B cell (primary cell): ENCODE measurements at regions not wholly inside any gene's neighbourhood (a gene's known extent, or its start where the extent isn't known, plus 50 kb on each side); places are given as distances from the start of the nearest gene placed in this dataset.

Experiments used
- ATAC-seq: fragments of 200-7000 bp; cut with Tn5 transposase; one replicate; pipeline ENCODE4 v1.10.0; 2021; ENCODE audit warnings: low read depth, mild to moderate bottlenecking, moderate number of reproducible peaks, moderate library complexity
- CTCF ChIA-PET: fragments of 350-600 bp; sonication (Branson Sonifier 250); formaldehyde crosslinking; loops from one replicate; lab custom pipeline; 2021; ENCODE audit warnings: antibody characterized with exemption, inconsistent platforms; lab: Charles Lee
- POLR2A ChIA-PET: fragments of 350-600 bp; sonication (Branson Sonifier 250); formaldehyde crosslinking; loops from one replicate; lab custom pipeline; 2021; ENCODE audit warnings: antibody characterized with exemption; lab: Charles Lee
- DNase-seq: peaks from one replicate; pipeline ENCODE4 v3.0.0; 2013
- H2AFZ ChIP-seq: 2 replicates; pipeline ENCODE4 v1.6.1; 2012; ENCODE audit warnings: mild to moderate bottlenecking, low read depth, low read length; ENCODE audit not compliant: insufficient read depth, poor library complexity, severe bottlenecking
- H3K27ac ChIP-seq, 2 donors: 1 replicate in 1 of 2; 2 replicates in 1 of 2; pipeline ENCODE4 v1.5.1; 2012 to 2013; ENCODE audit warnings: low read length in 2 of 2, mild to moderate bottlenecking in 2 of 2, moderate library complexity in 1 of 2
- H3K27me3 ChIP-seq, 4 experiments: fragments of 200-600 bp in 1 of 4; sonication (generic) in 1 of 4; replicated peaks in 1 of 4; 1 replicate in 2 of 4; 2 replicates in 2 of 4; pipeline versions ENCODE4 v1.6.1 to v1.7.0; 2013 to 2016; ENCODE audit warnings: low read length in 3 of 4, mild to moderate bottlenecking in 2 of 4, mixed read lengths in 1 of 4, moderate library complexity in 1 of 4; ENCODE audit not compliant: insufficient read depth in 4 of 4, control insufficient read depth in 3 of 4; ENCODE audit errors: control extremely low read depth in 1 of 4
- H3K36me3 ChIP-seq, 2 experiments: replicated peaks in 1 of 2; 1 replicate in 1 of 2; 2 replicates in 1 of 2; pipeline versions ENCODE4 v1.6.1 to v1.7.1; 2013; ENCODE audit warnings: low read length in 1 of 2; ENCODE audit not compliant: insufficient read depth in 2 of 2, control insufficient read depth in 1 of 2; ENCODE audit errors: control extremely low read depth in 1 of 2, extremely low read depth in 1 of 2
- H3K4me1 ChIP-seq, 2 donors: fragments of 200-600 bp in 1 of 2; sonication (generic) in 1 of 2; 1 replicate in 1 of 2; 2 replicates in 1 of 2; pipeline versions ENCODE4 v1.5.1 to v1.6.1; 2013 to 2017; ENCODE audit warnings: low read length in 2 of 2; ENCODE audit not compliant: control insufficient read depth in 2 of 2, insufficient read depth in 2 of 2
- H3K4me2 ChIP-seq: replicated peaks from 2 replicates; pipeline ENCODE3; 2012; ENCODE audit warnings: mild to moderate bottlenecking, low read depth, low read length; ENCODE audit not compliant: poor library complexity, severe bottlenecking
- H3K4me3 ChIP-seq, 5 experiments: fragments of 200-600 bp in 1 of 5; sonication (generic) in 1 of 5; 1 replicate in 3 of 5; 2 replicates in 2 of 5; pipeline versions ENCODE4 v1.5.1 to v1.7.0; 2011 to 2016; ENCODE audit warnings: low read length in 4 of 5, mild to moderate bottlenecking in 4 of 5, low read depth in 2 of 5, control low read depth in 1 of 5, moderate library complexity in 1 of 5; ENCODE audit not compliant: insufficient read depth in 1 of 5; ENCODE audit errors: control extremely low read depth in 1 of 5, extremely low read depth in 1 of 5
- H3K79me2 ChIP-seq: fragments of 200-600 bp; sonication (generic); one replicate; pipeline ENCODE4 v1.6.0; 2016; ENCODE audit warnings: low read length; ENCODE audit not compliant: control insufficient read depth, insufficient read depth
- H3K9ac ChIP-seq: fragments of 200-600 bp; sonication (generic); 2 replicates; pipeline ENCODE4 v1.6.1; 2017; ENCODE audit warnings: mild to moderate bottlenecking, low read length, moderate library complexity
- H3K9me3 ChIP-seq, 3 donors: one replicate each; pipeline versions ENCODE4 v1.6.1 to v1.7.1; 2013; ENCODE audit warnings: low read length in 2 of 3; ENCODE audit not compliant: control insufficient read depth in 2 of 3, insufficient read depth in 1 of 3; ENCODE audit errors: control extremely low read depth in 1 of 3
- H4K20me1 ChIP-seq: 2 replicates; pipeline ENCODE4 v1.6.0; 2012; ENCODE audit warnings: mild to moderate bottlenecking, low read length; ENCODE audit not compliant: insufficient read depth, control insufficient read depth, poor library complexity, severe bottlenecking
- H3K27ac Mint-ChIP-seq: one replicate; pipeline ENCODE4 v1.8.0; 2021; ENCODE audit warnings: mixed read lengths
- H3K27me3 Mint-ChIP-seq: one replicate; pipeline ENCODE4 v1.8.0; 2021; ENCODE audit warnings: mixed read lengths
- H3K4me1 Mint-ChIP-seq: one replicate; pipeline ENCODE4 v1.8.0; 2021; ENCODE audit warnings: mixed read lengths
- H3K4me3 Mint-ChIP-seq: one replicate; pipeline ENCODE4 v1.8.0; 2021; ENCODE audit warnings: mixed read lengths
- H3K9me3 Mint-ChIP-seq: one replicate; pipeline ENCODE4 v1.8.0; 2022; ENCODE audit warnings: mixed read lengths; ENCODE audit not compliant: insufficient read depth
- EZH2 ChIP-seq: IDR thresholded peaks from 2 replicates; pipeline ENCODE4 v1.6.1; 2012; ENCODE audit warnings: borderline replicate concordance, low read depth, mild to moderate bottlenecking, moderate library complexity, low read length; ENCODE audit not compliant: insufficient read depth, poor library complexity, severe bottlenecking
- WGBS: methylation state at CpG from one replicate; pipeline ENCODE4 v1.1.5; 2013; ENCODE audit warnings: missing lambda C conversion rate; ENCODE audit not compliant: insufficient coverage; 5-methylcytosine and 5-hydroxymethylcytosine counted together
- intact Hi-C: fragments of 100-400 bp; cut with micrococcal nuclease; formaldehyde crosslinking; loops from one replicate; pipeline ENCODE4 v1.10.0; 2022
- TF ChIP-seq, protein P1 (sequence below): fragments of 200-600 bp; IDR thresholded peaks from one replicate; pipeline ENCODE4 v1.8.0; 2022; ENCODE audit warnings: antibody characterized with exemption, mild to moderate bottlenecking

DNA sequence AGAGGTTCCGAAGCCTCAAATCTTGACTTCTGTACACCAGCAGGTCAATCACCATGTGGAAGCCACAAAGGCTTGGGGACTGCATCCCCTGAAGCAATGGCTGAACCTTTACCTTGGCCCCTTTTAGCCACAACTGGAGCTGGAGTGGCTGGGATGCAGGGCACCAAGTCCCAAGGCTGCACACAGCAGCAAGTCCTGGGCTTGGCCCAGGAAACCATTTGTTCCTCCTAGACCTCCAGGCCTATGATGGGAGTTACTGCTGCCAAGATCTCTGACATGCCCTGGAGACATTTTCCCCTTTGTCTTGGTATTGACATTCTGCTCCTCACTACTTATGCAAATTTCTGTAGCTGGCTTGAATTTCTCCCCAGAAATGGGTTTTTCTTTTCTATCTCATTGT, 285.9 kb downstream of the ASXL3 start:
- ATAC-seq, result no peak
- Histone ChIP-seq H2AFZ (no peak overlapping the region), H4K20me1 (no peaks in the 10 kb centered on the region), H3K36me3 (no peaks in the 10 kb centered on the region), H3K9me3 (peaks cover 0 to 14% (median 8%) of the 10 kb centered on the region in 3 donors), H3K79me2 (no peaks in the 10 kb centered on the region), H3K4me1 (no peaks in the 10 kb centered on the region), H3K4me3 (no peak overlapping the region), H3K27ac (no peak overlapping the region), H3K4me2 (no peak overlapping the region), H3K9ac (no peak overlapping the region), H3K27me3 (no peaks in the 10 kb centered on the region)
- no peak overlapping the region for H3K27ac Mint-ChIP-seq
- 100% methylated on average over 1 of the region's 1 CpG for WGBS
- ChIA-PET POLR2A (no interaction called here), CTCF (no interaction called here)
- no peaks in the 10 kb centered on the region for H3K27me3 Mint-ChIP-seq
- H3K9me3 Mint-ChIP-seq, result peaks cover 10% of the 10 kb centered on the region
- no peak overlapping the region for H3K4me3 Mint-ChIP-seq
- no peak for DNase-seq
- no peaks in the 10 kb centered on the region for H3K4me1 Mint-ChIP-seq
- intact Hi-C loops, result no loop called here
- TF ChIP-seq, protein P1, sequence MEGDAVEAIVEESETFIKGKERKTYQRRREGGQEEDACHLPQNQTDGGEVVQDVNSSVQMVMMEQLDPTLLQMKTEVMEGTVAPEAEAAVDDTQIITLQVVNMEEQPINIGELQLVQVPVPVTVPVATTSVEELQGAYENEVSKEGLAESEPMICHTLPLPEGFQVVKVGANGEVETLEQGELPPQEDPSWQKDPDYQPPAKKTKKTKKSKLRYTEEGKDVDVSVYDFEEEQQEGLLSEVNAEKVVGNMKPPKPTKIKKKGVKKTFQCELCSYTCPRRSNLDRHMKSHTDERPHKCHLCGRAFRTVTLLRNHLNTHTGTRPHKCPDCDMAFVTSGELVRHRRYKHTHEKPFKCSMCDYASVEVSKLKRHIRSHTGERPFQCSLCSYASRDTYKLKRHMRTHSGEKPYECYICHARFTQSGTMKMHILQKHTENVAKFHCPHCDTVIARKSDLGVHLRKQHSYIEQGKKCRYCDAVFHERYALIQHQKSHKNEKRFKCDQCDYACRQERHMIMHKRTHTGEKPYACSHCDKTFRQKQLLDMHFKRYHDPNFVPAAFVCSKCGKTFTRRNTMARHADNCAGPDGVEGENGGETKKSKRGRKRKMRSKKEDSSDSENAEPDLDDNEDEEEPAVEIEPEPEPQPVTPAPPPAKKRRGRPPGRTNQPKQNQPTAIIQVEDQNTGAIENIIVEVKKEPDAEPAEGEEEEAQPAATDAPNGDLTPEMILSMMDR, result no peak
- no peak for TF ChIP-seq EZH2

GRCh38 chr18:33854827-33855139, 276.8 kb downstream of the ASXL3 start:
- no peak overlapping the region for H2AFZ ChIP-seq
- TF ChIP-seq EZH2, result no peak
- TF ChIP-seq, protein P1, result no peak
- no peak overlapping the region for H3K9ac ChIP-seq
- Mint-ChIP-seq H3K9me3 (no peaks in the 10 kb centered on the region), H3K4me1 (no peaks in the 10 kb centered on the region), H3K27ac (no peak overlapping the region), H3K27me3 (no peaks in the 10 kb centered on the region), H3K4me3 (no peak overlapping the region)
- no peak for DNase-seq
- intact Hi-C loops, result no loop called here
- no peaks in the 10 kb centered on the region for H3K27me3 ChIP-seq
- no peaks in the 10 kb centered on the region for H3K79me2 ChIP-seq
- no peak overlapping the region for H3K4me3 ChIP-seq
- H3K36me3 ChIP-seq, result no peaks in the 10 kb centered on the region
- ChIA-PET POLR2A (no interaction called here), CTCF (no interaction called here)
- H4K20me1 ChIP-seq, result no peaks in the 10 kb centered on the region
- no peaks in the 10 kb centered on the region for H3K9me3 ChIP-seq
- ATAC-seq, result no peak
- no peak overlapping the region for H3K27ac ChIP-seq
- no peak overlapping the region for H3K4me2 ChIP-seq
- H3K4me1 ChIP-seq, result no peaks in the 10 kb centered on the region
- no CpG with 5 or more reads among the region's 2 CpGs for WGBS
